GM13976 (cell line): ENCODE measurements at regions not wholly inside any gene's neighbourhood (a gene's known extent, or its start where the extent isn't known, plus 50 kb on each side); places are given as distances from the start of the nearest gene placed in this dataset.

Experiments
- DNase-seq: peaks from one replicate; pipeline ENCODE4 v3.0.0; 2012; ENCODE audit warnings: low spot score
- in situ Hi-C: fragments of 300-500 bp; cut with MboI; formaldehyde crosslinking; loops from one replicate; pipeline ENCODE4 v1.12.0; 2022; ENCODE audit warnings: low sequenced_read_pairs, mixed read lengths, inconsistent platforms; ENCODE audit not compliant: unreplicated experiment
- TF ChIP-seq, protein P1 (sequence below): IDR thresholded peaks from 2 replicates; pipeline ENCODE4 v1.5.1; 2012; ENCODE audit warnings: borderline replicate concordance, mild to moderate bottlenecking; ENCODE audit not compliant: insufficient read depth; ENCODE audit errors: extremely low read depth, missing control alignments, control extremely low read depth

DNA sequence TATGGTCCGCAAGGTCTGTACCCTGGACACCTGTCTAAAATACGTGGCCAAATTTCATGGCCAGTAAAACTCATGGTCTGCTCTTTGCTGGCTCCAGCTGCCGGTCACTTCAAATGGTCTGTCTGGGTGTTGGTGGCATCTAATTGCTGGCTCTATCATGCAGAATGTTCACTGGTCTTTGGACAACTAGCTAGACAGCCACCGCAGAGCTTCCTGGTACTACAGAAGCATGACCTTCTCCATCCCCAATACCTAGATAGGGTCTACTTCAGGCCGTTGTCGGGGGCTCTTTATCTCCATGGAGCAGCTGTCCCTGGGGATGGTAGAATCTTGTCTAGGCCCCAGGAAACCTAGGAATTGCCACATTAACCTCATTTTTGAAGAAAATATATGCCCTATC, 88.4 kb upstream of the RMDN2 start:
- TF ChIP-seq, protein P1, sequence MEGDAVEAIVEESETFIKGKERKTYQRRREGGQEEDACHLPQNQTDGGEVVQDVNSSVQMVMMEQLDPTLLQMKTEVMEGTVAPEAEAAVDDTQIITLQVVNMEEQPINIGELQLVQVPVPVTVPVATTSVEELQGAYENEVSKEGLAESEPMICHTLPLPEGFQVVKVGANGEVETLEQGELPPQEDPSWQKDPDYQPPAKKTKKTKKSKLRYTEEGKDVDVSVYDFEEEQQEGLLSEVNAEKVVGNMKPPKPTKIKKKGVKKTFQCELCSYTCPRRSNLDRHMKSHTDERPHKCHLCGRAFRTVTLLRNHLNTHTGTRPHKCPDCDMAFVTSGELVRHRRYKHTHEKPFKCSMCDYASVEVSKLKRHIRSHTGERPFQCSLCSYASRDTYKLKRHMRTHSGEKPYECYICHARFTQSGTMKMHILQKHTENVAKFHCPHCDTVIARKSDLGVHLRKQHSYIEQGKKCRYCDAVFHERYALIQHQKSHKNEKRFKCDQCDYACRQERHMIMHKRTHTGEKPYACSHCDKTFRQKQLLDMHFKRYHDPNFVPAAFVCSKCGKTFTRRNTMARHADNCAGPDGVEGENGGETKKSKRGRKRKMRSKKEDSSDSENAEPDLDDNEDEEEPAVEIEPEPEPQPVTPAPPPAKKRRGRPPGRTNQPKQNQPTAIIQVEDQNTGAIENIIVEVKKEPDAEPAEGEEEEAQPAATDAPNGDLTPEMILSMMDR: no peak
- DNase-seq: no peak
- in situ Hi-C loops: no loop called here

DNA sequence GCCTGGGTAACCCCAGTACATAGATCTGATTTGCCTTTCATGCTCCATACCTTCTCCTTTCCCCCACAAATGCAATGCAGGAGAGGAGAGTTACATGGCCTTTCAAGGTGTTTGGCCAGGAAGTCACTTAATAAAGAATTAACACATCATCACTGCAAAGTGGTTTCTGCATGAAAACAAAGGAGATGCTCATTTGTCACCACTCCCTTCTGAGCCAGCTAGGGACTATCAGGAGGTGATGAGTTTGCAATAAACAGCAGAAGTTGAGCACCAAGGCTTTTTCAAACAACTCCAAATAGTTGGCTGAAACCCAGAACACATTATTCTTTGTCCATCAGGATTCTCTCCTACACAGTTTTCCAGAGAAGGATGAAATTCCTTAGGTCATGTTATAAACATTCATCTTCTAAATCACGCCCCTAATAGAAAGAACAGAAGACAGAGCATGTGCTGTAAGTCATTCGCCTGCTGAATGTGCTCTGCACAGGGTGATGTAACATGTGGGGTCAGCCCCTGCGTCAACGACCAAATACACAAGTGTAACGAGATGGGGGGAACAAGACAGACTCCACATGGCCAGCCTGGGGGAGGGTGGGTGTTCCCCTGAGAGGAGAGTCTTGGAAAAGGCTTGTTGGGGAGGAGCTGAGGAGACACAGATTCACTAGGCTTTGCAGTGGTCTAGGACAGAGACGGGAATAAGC, 87.3 kb upstream of the RMDN2 start:
- in situ Hi-C loops: no loop called here

DNA sequence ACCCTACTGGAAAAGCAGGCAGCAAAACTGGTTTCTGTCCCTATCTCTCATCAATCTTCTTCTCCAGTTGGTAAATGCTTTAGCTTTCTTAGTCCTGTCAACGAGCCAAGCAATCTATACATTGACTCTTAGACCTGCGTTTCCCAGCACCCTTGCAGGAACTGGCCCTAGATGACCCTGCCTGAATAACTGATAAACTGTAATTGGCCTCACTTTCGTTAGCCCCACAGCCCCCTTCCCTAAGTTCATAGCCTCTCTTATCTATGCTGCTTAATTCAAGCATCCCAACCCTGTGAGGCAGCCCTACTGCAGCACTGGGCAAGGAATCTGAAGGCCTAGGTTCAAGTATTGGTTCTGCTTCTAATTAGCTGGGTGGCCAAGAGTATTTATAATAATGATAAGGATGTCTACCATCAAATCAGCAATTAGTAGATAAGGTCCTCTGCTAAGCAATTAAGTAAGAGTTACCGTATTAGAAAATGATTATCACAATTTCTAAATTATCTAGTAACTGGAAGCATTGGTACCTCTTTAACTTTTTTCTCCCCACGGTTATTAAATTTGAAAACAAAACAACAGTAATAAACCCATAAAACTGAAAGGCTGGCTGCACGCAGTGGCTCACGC, 86.4 kb upstream of the RMDN2 start:
- in situ Hi-C loops: no loop called here
- TF ChIP-seq, protein P1: no peak
- no peak for DNase-seq

More for the DNA sequence above, 87.3 kb upstream of the RMDN2 start:
- TF ChIP-seq, protein P1: no peak
- DNase-seq: no peak

DNA sequence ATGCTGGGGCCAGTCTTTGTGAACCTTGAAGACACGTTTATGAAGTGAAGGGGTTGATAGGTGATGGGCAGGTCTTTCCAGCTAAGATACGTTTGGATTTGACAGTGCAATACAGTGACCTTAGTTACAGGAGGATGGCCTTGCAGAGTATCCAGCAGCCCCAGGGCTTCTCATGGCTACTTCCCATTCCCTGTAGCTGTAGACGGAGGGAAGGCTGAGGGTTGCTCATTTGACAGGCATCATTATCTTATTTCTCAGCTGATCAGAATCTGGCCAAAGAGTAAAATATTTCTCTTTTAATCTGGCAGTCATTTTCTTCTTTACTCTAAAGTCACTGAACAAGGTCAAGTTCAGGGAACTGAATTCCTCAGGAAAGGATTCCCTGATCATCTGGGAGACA, 85.1 kb upstream of the RMDN2 start:
- no peak for DNase-seq
- in situ Hi-C loops: no loop called here
- TF ChIP-seq, protein P1: no peak

DNA sequence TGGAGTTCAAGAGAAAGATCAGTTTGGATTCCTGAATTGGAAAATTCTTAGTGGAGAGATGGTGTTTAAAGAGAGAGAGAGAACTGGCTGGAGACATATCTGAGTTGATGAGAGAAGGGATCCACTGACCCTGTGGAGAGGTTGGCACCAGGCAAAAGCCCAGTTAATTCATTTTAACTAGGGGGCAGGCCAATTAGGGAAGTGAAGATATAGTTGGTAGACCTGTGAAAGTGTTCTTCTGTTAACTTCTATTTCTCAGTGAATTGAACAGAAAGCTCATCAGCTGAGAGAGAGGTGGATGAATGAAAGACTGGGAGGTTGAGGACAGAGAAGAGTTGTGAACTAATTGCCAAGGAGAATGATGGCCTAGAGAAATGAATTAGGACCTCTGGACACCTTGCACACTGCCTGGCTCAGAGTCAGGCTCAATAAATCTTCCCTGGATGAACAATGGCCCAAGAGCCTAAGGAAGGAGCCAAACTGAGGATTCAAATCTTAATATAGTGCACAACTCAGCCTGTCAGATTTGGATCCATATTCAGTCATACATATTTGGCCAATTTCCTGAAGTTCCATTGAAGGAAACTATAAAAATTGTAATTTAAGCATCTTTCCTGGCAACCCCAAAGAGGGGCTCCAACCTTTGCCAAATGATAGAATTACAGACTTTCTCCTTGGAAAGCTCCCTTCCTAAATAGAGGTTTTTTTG, 82.2 kb upstream of the RMDN2 start:
- DNase-seq: no peak
- TF ChIP-seq, protein P1: no peak
- in situ Hi-C loops: no loop called here

DNA sequence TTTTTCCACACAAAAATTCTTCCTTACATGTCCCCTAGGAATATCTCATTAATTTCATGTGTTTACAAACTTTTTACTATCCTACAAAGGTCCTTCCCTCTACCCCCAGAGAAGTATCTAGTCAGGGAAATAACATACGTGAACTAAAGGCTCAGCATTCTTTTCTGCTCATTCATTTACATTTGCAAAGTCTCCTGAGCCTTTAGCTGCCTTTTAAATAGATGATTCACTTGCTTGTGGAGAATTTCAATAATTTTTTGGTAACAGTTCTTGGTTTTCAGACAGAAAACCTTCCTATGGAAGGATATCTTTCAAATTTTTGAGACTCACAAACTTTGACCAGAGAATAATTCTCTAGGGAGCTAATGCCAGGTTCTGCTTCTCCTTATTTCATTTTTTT, 81.5 kb upstream of the RMDN2 start:
- in situ Hi-C loops: no loop called here
- no peak for DNase-seq
- TF ChIP-seq, protein P1: no peak
